IMR-90 (cell line): ENCODE measurements at regions not wholly inside any gene's neighbourhood (a gene's known extent, or its start where the extent isn't known, plus 50 kb on each side); places are given as distances from the start of the nearest gene placed in this dataset.

Experiments used
- ATAC-seq: fragments of 200-7000 bp; cut with Tn5 transposase; 2 replicates; pipeline ENCODE4 v1.9.1; 2020; ENCODE audit warnings: low read depth, mild to moderate bottlenecking, moderate library complexity
- BruUV-seq: library from RNA; stranded (reverse); fragments of 400-500 nt; replicated peaks from 2 replicates; lab custom pipeline; 2021; lab: Mats Ljungman, UMichigan
- CTCF ChIA-PET: fragments of 300-600 bp; formaldehyde crosslinking; extraction: SDS; loops from one replicate; lab custom pipeline; 2021; ENCODE audit warnings: antibody characterized with exemption; lab: Yijun Ruan, JAX
- POLR2A ChIA-PET: fragments of 300-600 bp; sonication (Branson Sonifier 250); formaldehyde crosslinking; loops from one replicate; lab custom pipeline; 2022; ENCODE audit warnings: antibody characterized with exemption; ENCODE audit not compliant: unreplicated experiment; lab: Charles Lee
- DNase-seq: peaks from one replicate; pipeline ENCODE4 v3.0.0; 2013
- H2AFZ ChIP-seq: replicated peaks from 2 replicates; pipeline ENCODE3; 2013; ENCODE audit warnings: low read length, mild to moderate bottlenecking; ENCODE audit not compliant: poor library complexity
- H2AK5ac ChIP-seq: 2 replicates; pipeline ENCODE4 v1.6.1; 2013; ENCODE audit warnings: low read depth, low read length, inconsistent platforms
- H2AK9ac ChIP-seq: replicated peaks from 2 replicates; pipeline ENCODE3; 2013; ENCODE audit warnings: mild to moderate bottlenecking, low read depth, low read length, moderate library complexity; ENCODE audit not compliant: poor library complexity
- H2BK120ac ChIP-seq: 2 replicates; pipeline ENCODE4 v1.6.1; 2013; ENCODE audit warnings: low read depth, low read length, inconsistent platforms
- H2BK15ac ChIP-seq: 3 replicates; pipeline ENCODE4 v1.6.1; 2013; ENCODE audit warnings: low read depth, low read length, inconsistent platforms
- H2BK20ac ChIP-seq: 2 replicates; pipeline ENCODE4 v1.6.1; 2013; ENCODE audit warnings: low read depth, mild to moderate bottlenecking, inconsistent platforms, low read length, moderate library complexity
- H2BK5ac ChIP-seq: 2 replicates; pipeline ENCODE4 v1.6.1; 2013; ENCODE audit warnings: mild to moderate bottlenecking, low read depth, low read length, inconsistent platforms; ENCODE audit not compliant: poor library complexity, severe bottlenecking
- H3K14ac ChIP-seq: replicated peaks from 2 replicates; pipeline ENCODE4 v1.6.1; 2013; ENCODE audit warnings: low read depth, low read length, inconsistent platforms
- H3K18ac ChIP-seq: 2 replicates; pipeline ENCODE4 v1.6.1; 2013; ENCODE audit warnings: low read depth, low read length, control low read depth
- H3K23ac ChIP-seq: 2 replicates; pipeline ENCODE4 v1.6.1; 2013; ENCODE audit warnings: low read depth, low read length, inconsistent platforms
- H3K27ac ChIP-seq: 2 replicates; pipeline ENCODE4 v1.5.1; 2013; ENCODE audit warnings: mild to moderate bottlenecking, control low read depth, low read length; ENCODE audit not compliant: insufficient read depth
- H3K27me3 ChIP-seq: 2 replicates; pipeline ENCODE4 v1.6.1; 2013; ENCODE audit warnings: low read length; ENCODE audit not compliant: control insufficient read depth, insufficient read depth
- H3K36me3 ChIP-seq: 2 replicates; pipeline ENCODE4 v1.6.1; 2013; ENCODE audit warnings: low read length, mixed read lengths; ENCODE audit not compliant: control insufficient read depth, insufficient read depth
- H3K4ac ChIP-seq: 2 replicates; pipeline ENCODE4 v1.6.1; 2013; ENCODE audit warnings: low read depth, low read length, inconsistent platforms
- H3K4me1 ChIP-seq: 2 replicates; pipeline ENCODE4 v1.6.1; 2013; ENCODE audit warnings: low read length, mixed read lengths; ENCODE audit not compliant: control insufficient read depth, insufficient read depth
- H3K4me2 ChIP-seq: 2 replicates; pipeline ENCODE4 v1.6.1; 2013; ENCODE audit warnings: low read depth, mild to moderate bottlenecking, control low read depth, low read length, moderate library complexity
- H3K4me3 ChIP-seq: 2 replicates; pipeline ENCODE4 v1.5.1; 2013; ENCODE audit warnings: low read depth, mild to moderate bottlenecking, control low read depth, low read length, moderate library complexity; ENCODE audit not compliant: insufficient read depth
- H3K56ac ChIP-seq: 2 replicates; pipeline ENCODE4 v1.6.1; 2013; ENCODE audit warnings: low read length, inconsistent platforms; ENCODE audit not compliant: insufficient read depth; ENCODE audit errors: extremely low read depth
- H3K79me1 ChIP-seq, 2 experiments: 2 replicates each; pipeline ENCODE4 v1.6.1; 2013; ENCODE audit warnings: low read length in 2 of 2, inconsistent platforms in 1 of 2, low read depth in 1 of 2
- H3K9ac ChIP-seq: 2 replicates; pipeline ENCODE4 v1.6.1; 2013; ENCODE audit warnings: low read depth, low read length, control low read depth
- H3K9me1 ChIP-seq: 2 replicates; pipeline ENCODE4 v1.6.1; 2013; ENCODE audit warnings: low read length, inconsistent platforms; ENCODE audit not compliant: insufficient read depth
- H3K9me3 ChIP-seq: 2 replicates; pipeline ENCODE4 v1.6.1; 2013; ENCODE audit warnings: low read length; ENCODE audit not compliant: control insufficient read depth, insufficient read depth
- H4K20me1 ChIP-seq: 2 replicates; pipeline ENCODE4 v1.6.1; 2013; ENCODE audit warnings: low read length, inconsistent platforms; ENCODE audit not compliant: insufficient read depth
- H4K5ac ChIP-seq: 2 replicates; pipeline ENCODE4 v1.6.1; 2013; ENCODE audit warnings: mild to moderate bottlenecking, low read depth, low read length, control low read depth
- H4K8ac ChIP-seq, 2 experiments: 2 replicates each; pipeline ENCODE4 v1.6.1; 2013; ENCODE audit warnings: low read depth in 2 of 2, low read length in 2 of 2, control low read depth in 1 of 2, inconsistent platforms in 1 of 2
- H4K91ac ChIP-seq: 2 replicates; pipeline ENCODE4 v1.6.1; 2013; ENCODE audit warnings: low read depth, low read length, inconsistent platforms; ENCODE audit not compliant: insufficient read depth
- CEBPB ChIP-seq: IDR thresholded peaks from 2 replicates; pipeline ENCODE4 v1.6.1; 2012; ENCODE audit warnings: low read depth, low read length, improper control_type of control experiment
- CHD1 ChIP-seq: IDR thresholded peaks from 2 replicates; pipeline ENCODE4 v1.6.1; 2012; ENCODE audit warnings: low read depth, low read length, improper control_type of control experiment
- ELK1 ChIP-seq: fragments of 150-350 bp; IDR thresholded peaks from 2 replicates; pipeline ENCODE4 v1.6.1; 2016; ENCODE audit warnings: low read depth, mild to moderate bottlenecking, low read length, moderate library complexity, borderline replicate concordance
- FOS ChIP-seq: fragments of 150-350 bp; IDR thresholded peaks from 2 replicates; pipeline ENCODE4 v1.6.1; 2016; ENCODE audit warnings: low read depth, low read length
- MAFK ChIP-seq: IDR thresholded peaks from 2 replicates; pipeline ENCODE4 v1.6.1; 2012; ENCODE audit warnings: low read depth, low read length, improper control_type of control experiment
- MAZ ChIP-seq: IDR thresholded peaks from 2 replicates; pipeline ENCODE4 v1.6.1; 2012; ENCODE audit warnings: low read depth, mild to moderate bottlenecking, low read length, improper control_type of control experiment, moderate library complexity, borderline replicate concordance
- MXI1 ChIP-seq: IDR thresholded peaks from 2 replicates; pipeline ENCODE4 v1.6.1; 2012; ENCODE audit warnings: low read depth, mild to moderate bottlenecking, low read length, moderate library complexity, borderline replicate concordance
- NFE2L2 ChIP-seq: fragments of 150-350 bp; IDR thresholded peaks from 2 replicates; pipeline ENCODE4 v1.6.1; 2016; ENCODE audit warnings: low read depth, mild to moderate bottlenecking, low read length
- RAD21 ChIP-seq: IDR thresholded peaks from 2 replicates; pipeline ENCODE4 v1.6.1; 2012; ENCODE audit warnings: low read length, improper control_type of control experiment
- RCOR1 ChIP-seq: IDR thresholded peaks from 2 replicates; pipeline ENCODE4 v1.6.1; 2012; ENCODE audit warnings: mild to moderate bottlenecking, low read length, improper control_type of control experiment; ENCODE audit not compliant: insufficient replicate concordance
- RFX5 ChIP-seq: IDR thresholded peaks from 2 replicates; pipeline ENCODE4 v1.8.0; 2012; ENCODE audit warnings: low read depth, mild to moderate bottlenecking, low read length, moderate library complexity
- SMC3 ChIP-seq: fragments of 150-350 bp; IDR thresholded peaks from 2 replicates; pipeline ENCODE4 v1.6.1; 2016; ENCODE audit warnings: low read depth, mild to moderate bottlenecking, antibody characterized with exemption, low read length, moderate library complexity
- USF2 ChIP-seq: fragments of 150-350 bp; IDR thresholded peaks from 2 replicates; pipeline ENCODE4 v1.6.1; 2017; ENCODE audit warnings: mild to moderate bottlenecking, antibody characterized with exemption, low read length, low read depth
- WGBS, 2 experiments: methylation state at CpG; one replicate each; pipeline versions ENCODE4 v1.1.5 to v1.1.7; 2013; ENCODE audit warnings: missing lambda C conversion rate in 2 of 2; ENCODE audit not compliant: insufficient read length in 1 of 2; ENCODE audit errors: extremely low coverage in 2 of 2; 5-methylcytosine and 5-hydroxymethylcytosine counted together
- dilution Hi-C: fragments of 300-500 bp; cut with HindIII; formaldehyde crosslinking; loops from one replicate; pipeline ENCODE4 v1.14.3; 2018; ENCODE audit warnings: low sequenced_read_pairs; ENCODE audit not compliant: unreplicated experiment
- in situ Hi-C: fragments of 300-500 bp; cut with MboI; formaldehyde crosslinking; loops from 3 replicates; pipeline ENCODE4 v1.14.3; 2019; ENCODE audit warnings: low sequenced_read_pairs, inconsistent platforms, mixed read lengths
- intact Hi-C: fragments of 100-400 bp; cut with micrococcal nuclease; formaldehyde crosslinking; loops from 2 replicates; pipeline ENCODE4 v1.10.0; 2022
- TF ChIP-seq, protein P1 (sequence below): conservative IDR thresholded peaks from 2 replicates; pipeline ENCODE4 v1.5.1; 2012; ENCODE audit warnings: mild to moderate bottlenecking, low read depth, low read length, improper control_type of control experiment

DNA sequence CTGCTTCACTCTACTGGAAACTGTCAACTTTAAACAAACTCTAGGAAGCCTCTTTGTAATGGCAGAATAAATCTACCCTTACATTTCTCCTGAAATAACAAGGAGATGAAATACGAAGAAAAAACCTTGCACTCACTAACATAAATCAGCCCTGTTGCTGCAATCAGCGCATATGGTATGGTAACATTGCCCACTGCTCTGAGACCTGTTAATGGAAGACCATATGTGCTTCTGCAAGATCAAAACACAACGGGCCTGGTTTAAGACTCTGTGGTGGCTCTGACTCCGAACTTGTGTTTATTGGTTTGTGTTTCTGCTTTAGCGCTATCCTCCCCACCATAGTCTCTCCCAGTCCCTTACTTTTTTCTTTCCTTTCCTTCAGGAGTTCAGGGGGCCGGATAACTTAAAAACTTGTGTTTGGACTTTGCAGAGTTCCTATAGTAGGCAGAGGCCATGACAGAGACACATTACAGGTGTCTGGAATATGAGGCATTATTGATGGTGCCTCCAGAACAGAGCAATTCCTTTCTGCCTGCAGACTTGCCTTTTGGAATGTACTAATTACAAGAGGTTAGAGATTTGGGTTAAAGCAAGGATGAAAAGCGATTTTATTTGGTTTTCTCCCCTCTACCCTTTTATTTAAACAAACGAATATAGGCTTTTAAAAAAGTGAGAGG lies 110.8 kb downstream of the PSAT1 start:
- no peak overlapping the region for H2AFZ ChIP-seq
- no peak overlapping the region for H3K18ac ChIP-seq
- TF ChIP-seq CHD1 (no peak), MAZ (no peak), FOS (no peak), RCOR1 (no peak), ELK1 (no peak), MAFK (no peak), RFX5 (no peak), USF2 (no peak), CEBPB (no peak), NFE2L2 (no peak), MXI1 (no peak), SMC3 (no peak), RAD21 (no peak)
- TF ChIP-seq, protein P1, sequence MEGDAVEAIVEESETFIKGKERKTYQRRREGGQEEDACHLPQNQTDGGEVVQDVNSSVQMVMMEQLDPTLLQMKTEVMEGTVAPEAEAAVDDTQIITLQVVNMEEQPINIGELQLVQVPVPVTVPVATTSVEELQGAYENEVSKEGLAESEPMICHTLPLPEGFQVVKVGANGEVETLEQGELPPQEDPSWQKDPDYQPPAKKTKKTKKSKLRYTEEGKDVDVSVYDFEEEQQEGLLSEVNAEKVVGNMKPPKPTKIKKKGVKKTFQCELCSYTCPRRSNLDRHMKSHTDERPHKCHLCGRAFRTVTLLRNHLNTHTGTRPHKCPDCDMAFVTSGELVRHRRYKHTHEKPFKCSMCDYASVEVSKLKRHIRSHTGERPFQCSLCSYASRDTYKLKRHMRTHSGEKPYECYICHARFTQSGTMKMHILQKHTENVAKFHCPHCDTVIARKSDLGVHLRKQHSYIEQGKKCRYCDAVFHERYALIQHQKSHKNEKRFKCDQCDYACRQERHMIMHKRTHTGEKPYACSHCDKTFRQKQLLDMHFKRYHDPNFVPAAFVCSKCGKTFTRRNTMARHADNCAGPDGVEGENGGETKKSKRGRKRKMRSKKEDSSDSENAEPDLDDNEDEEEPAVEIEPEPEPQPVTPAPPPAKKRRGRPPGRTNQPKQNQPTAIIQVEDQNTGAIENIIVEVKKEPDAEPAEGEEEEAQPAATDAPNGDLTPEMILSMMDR, result no peak
- H4K91ac ChIP-seq, result no peak overlapping the region
- no peak overlapping the region for H3K14ac ChIP-seq
- DNase-seq, result no peak
- no peak overlapping the region for H4K8ac ChIP-seq
- no peaks in the 10 kb centered on the region for H3K36me3 ChIP-seq
- no CpG with 5 or more reads among the region's 8 CpGs for WGBS, 2 experiments
- no TSS peak for BruUV-seq
- no peak overlapping the region for H2AK5ac ChIP-seq
- no peaks in the 10 kb centered on the region for H3K79me1 ChIP-seq
- no peak overlapping the region for H2BK120ac ChIP-seq
- intact Hi-C loops, result no loop called here
- H2BK20ac ChIP-seq, result no peak overlapping the region
- no peaks in the 10 kb centered on the region for H3K9me3 ChIP-seq
- in situ Hi-C loops, result no loop called here
- no peak overlapping the region for H3K4me3 ChIP-seq
- H3K56ac ChIP-seq, result no peak overlapping the region
- no peak overlapping the region for H2BK5ac ChIP-seq
- H3K9me1 ChIP-seq, result no peaks in the 10 kb centered on the region
- CTCF ChIA-PET, result no interaction called here
- no peaks in the 10 kb centered on the region for H4K20me1 ChIP-seq
- H3K9ac ChIP-seq, result no peak overlapping the region
- POLR2A ChIA-PET, result no interaction called here
- H2BK15ac ChIP-seq, result no peak overlapping the region
- H3K4ac ChIP-seq, result no peak overlapping the region
- peaks cover 4% of the 10 kb centered on the region; the same call in 1 of the 2 replicates for H3K27me3 ChIP-seq
- no peak overlapping the region for H3K4me2 ChIP-seq
- H4K5ac ChIP-seq, result no peak overlapping the region
- no peak overlapping the region for H3K27ac ChIP-seq
- ATAC-seq, result no peak
- H2AK9ac ChIP-seq, result no peak overlapping the region
- H3K4me1 ChIP-seq, result no peaks in the 10 kb centered on the region
- no peak overlapping the region for H3K23ac ChIP-seq
- dilution Hi-C loops, result no loop called here
